B cell (primary cell): ENCODE measurements at regions not wholly inside any gene's neighbourhood (a gene's known extent, or its start where the extent isn't known, plus 50 kb on each side); places are given as distances from the start of the nearest gene placed in this dataset.

Source experiments
- ATAC-seq: fragments of 200-7000 bp; cut with Tn5 transposase; one replicate; pipeline ENCODE4 v1.10.0; 2021; ENCODE audit warnings: low read depth, mild to moderate bottlenecking, moderate number of reproducible peaks, moderate library complexity
- CTCF ChIA-PET: fragments of 350-600 bp; sonication (Branson Sonifier 250); formaldehyde crosslinking; loops from one replicate; lab custom pipeline; 2021; ENCODE audit warnings: antibody characterized with exemption, inconsistent platforms; lab: Charles Lee
- POLR2A ChIA-PET: fragments of 350-600 bp; sonication (Branson Sonifier 250); formaldehyde crosslinking; loops from one replicate; lab custom pipeline; 2021; ENCODE audit warnings: antibody characterized with exemption; lab: Charles Lee
- DNase-seq: peaks from one replicate; pipeline ENCODE4 v3.0.0; 2013
- H2AFZ ChIP-seq: 2 replicates; pipeline ENCODE4 v1.6.1; 2012; ENCODE audit warnings: mild to moderate bottlenecking, low read depth, low read length; ENCODE audit not compliant: insufficient read depth, poor library complexity, severe bottlenecking
- H3K27ac ChIP-seq, 2 donors: 1 replicate in 1 of 2; 2 replicates in 1 of 2; pipeline ENCODE4 v1.5.1; 2012 to 2013; ENCODE audit warnings: low read length in 2 of 2, mild to moderate bottlenecking in 2 of 2, moderate library complexity in 1 of 2
- H3K27me3 ChIP-seq, 4 experiments: fragments of 200-600 bp in 1 of 4; sonication (generic) in 1 of 4; replicated peaks in 1 of 4; 1 replicate in 2 of 4; 2 replicates in 2 of 4; pipeline versions ENCODE4 v1.6.1 to v1.7.0; 2013 to 2016; ENCODE audit warnings: low read length in 3 of 4, mild to moderate bottlenecking in 2 of 4, mixed read lengths in 1 of 4, moderate library complexity in 1 of 4; ENCODE audit not compliant: insufficient read depth in 4 of 4, control insufficient read depth in 3 of 4; ENCODE audit errors: control extremely low read depth in 1 of 4
- H3K36me3 ChIP-seq, 2 experiments: replicated peaks in 1 of 2; 1 replicate in 1 of 2; 2 replicates in 1 of 2; pipeline versions ENCODE4 v1.6.1 to v1.7.1; 2013; ENCODE audit warnings: low read length in 1 of 2; ENCODE audit not compliant: insufficient read depth in 2 of 2, control insufficient read depth in 1 of 2; ENCODE audit errors: control extremely low read depth in 1 of 2, extremely low read depth in 1 of 2
- H3K4me1 ChIP-seq, 2 donors: fragments of 200-600 bp in 1 of 2; sonication (generic) in 1 of 2; 1 replicate in 1 of 2; 2 replicates in 1 of 2; pipeline versions ENCODE4 v1.5.1 to v1.6.1; 2013 to 2017; ENCODE audit warnings: low read length in 2 of 2; ENCODE audit not compliant: control insufficient read depth in 2 of 2, insufficient read depth in 2 of 2
- H3K4me2 ChIP-seq: replicated peaks from 2 replicates; pipeline ENCODE3; 2012; ENCODE audit warnings: mild to moderate bottlenecking, low read depth, low read length; ENCODE audit not compliant: poor library complexity, severe bottlenecking
- H3K4me3 ChIP-seq, 5 experiments: fragments of 200-600 bp in 1 of 5; sonication (generic) in 1 of 5; 1 replicate in 3 of 5; 2 replicates in 2 of 5; pipeline versions ENCODE4 v1.5.1 to v1.7.0; 2011 to 2016; ENCODE audit warnings: low read length in 4 of 5, mild to moderate bottlenecking in 4 of 5, low read depth in 2 of 5, control low read depth in 1 of 5, moderate library complexity in 1 of 5; ENCODE audit not compliant: insufficient read depth in 1 of 5; ENCODE audit errors: control extremely low read depth in 1 of 5, extremely low read depth in 1 of 5
- H3K79me2 ChIP-seq: fragments of 200-600 bp; sonication (generic); one replicate; pipeline ENCODE4 v1.6.0; 2016; ENCODE audit warnings: low read length; ENCODE audit not compliant: control insufficient read depth, insufficient read depth
- H3K9ac ChIP-seq: fragments of 200-600 bp; sonication (generic); 2 replicates; pipeline ENCODE4 v1.6.1; 2017; ENCODE audit warnings: mild to moderate bottlenecking, low read length, moderate library complexity
- H3K9me3 ChIP-seq, 3 donors: one replicate each; pipeline versions ENCODE4 v1.6.1 to v1.7.1; 2013; ENCODE audit warnings: low read length in 2 of 3; ENCODE audit not compliant: control insufficient read depth in 2 of 3, insufficient read depth in 1 of 3; ENCODE audit errors: control extremely low read depth in 1 of 3
- H4K20me1 ChIP-seq: 2 replicates; pipeline ENCODE4 v1.6.0; 2012; ENCODE audit warnings: mild to moderate bottlenecking, low read length; ENCODE audit not compliant: insufficient read depth, control insufficient read depth, poor library complexity, severe bottlenecking
- H3K27ac Mint-ChIP-seq: one replicate; pipeline ENCODE4 v1.8.0; 2021; ENCODE audit warnings: mixed read lengths
- H3K27me3 Mint-ChIP-seq: one replicate; pipeline ENCODE4 v1.8.0; 2021; ENCODE audit warnings: mixed read lengths
- H3K4me1 Mint-ChIP-seq: one replicate; pipeline ENCODE4 v1.8.0; 2021; ENCODE audit warnings: mixed read lengths
- H3K4me3 Mint-ChIP-seq: one replicate; pipeline ENCODE4 v1.8.0; 2021; ENCODE audit warnings: mixed read lengths
- H3K9me3 Mint-ChIP-seq: one replicate; pipeline ENCODE4 v1.8.0; 2022; ENCODE audit warnings: mixed read lengths; ENCODE audit not compliant: insufficient read depth
- EZH2 ChIP-seq: IDR thresholded peaks from 2 replicates; pipeline ENCODE4 v1.6.1; 2012; ENCODE audit warnings: borderline replicate concordance, low read depth, mild to moderate bottlenecking, moderate library complexity, low read length; ENCODE audit not compliant: insufficient read depth, poor library complexity, severe bottlenecking
- WGBS: methylation state at CpG from one replicate; pipeline ENCODE4 v1.1.5; 2013; ENCODE audit warnings: missing lambda C conversion rate; ENCODE audit not compliant: insufficient coverage; 5-methylcytosine and 5-hydroxymethylcytosine counted together
- intact Hi-C: fragments of 100-400 bp; cut with micrococcal nuclease; formaldehyde crosslinking; loops from one replicate; pipeline ENCODE4 v1.10.0; 2022
- TF ChIP-seq, protein P1 (sequence below): fragments of 200-600 bp; IDR thresholded peaks from one replicate; pipeline ENCODE4 v1.8.0; 2022; ENCODE audit warnings: antibody characterized with exemption, mild to moderate bottlenecking

DNA sequence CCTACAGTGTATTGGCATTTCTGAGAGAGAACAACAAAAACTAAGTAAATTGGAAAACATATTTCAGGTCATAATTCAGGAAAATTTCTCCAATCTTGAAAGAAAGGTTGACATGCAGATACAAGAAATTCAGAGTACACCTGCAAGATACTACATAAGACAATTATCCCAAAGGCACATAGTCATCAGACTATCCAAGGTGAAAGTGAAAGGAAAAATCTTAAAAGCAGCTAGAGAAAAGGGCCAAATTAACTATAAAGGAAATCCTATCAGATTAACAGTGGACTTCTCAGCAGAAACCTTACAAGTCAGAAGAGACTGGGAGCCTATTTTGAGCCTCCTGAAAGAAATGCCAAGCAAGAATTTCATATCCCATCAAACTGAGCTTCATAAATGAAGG, 449.0 kb upstream of the MMADHC start:
- ATAC-seq: no peak
- intact Hi-C loops: no loop called here

DNA sequence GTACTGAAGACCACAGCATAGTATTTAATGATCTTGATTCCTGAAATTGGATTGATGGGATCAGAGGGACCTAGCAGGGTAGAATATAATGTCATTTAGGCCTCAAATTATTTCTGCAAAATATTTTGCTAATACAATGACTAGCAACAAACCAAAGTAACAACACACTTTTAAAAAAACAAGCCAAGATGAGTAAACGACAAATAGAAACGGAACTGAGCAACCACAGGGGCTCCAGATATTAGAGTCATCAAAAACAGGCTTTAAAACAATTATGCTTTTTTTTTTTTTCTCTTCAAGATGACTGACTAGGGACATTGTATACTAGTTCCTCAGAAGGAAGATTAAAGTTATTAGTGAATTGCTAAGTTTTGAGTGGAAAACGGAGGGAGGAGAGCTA, 447.1 kb upstream of the MMADHC start:
- Mint-ChIP-seq H3K27me3 (no peaks in the 10 kb centered on the region), H3K9me3 (peaks cover 2% of the 10 kb centered on the region), H3K27ac (no peak overlapping the region), H3K4me1 (no peaks in the 10 kb centered on the region), H3K4me3 (no peak overlapping the region)
- Histone ChIP-seq H3K4me3 (no peak overlapping the region), H3K9me3 (peaks cover 0 to 6% (median 0%) of the 10 kb centered on the region in 3 donors), H3K79me2 (no peaks in the 10 kb centered on the region), H2AFZ (no peak overlapping the region), H3K36me3 (no peaks in the 10 kb centered on the region), H3K27ac (no peak overlapping the region), H3K27me3 (no peaks in the 10 kb centered on the region), H4K20me1 (no peaks in the 10 kb centered on the region), H3K4me2 (no peak overlapping the region), H3K9ac (no peak overlapping the region), H3K4me1 (no peaks in the 10 kb centered on the region)
- ChIA-PET POLR2A (no interaction called here), CTCF (no interaction called here)
- ATAC-seq (no peak), DNase-seq (no peak)
- TF ChIP-seq, protein P1, sequence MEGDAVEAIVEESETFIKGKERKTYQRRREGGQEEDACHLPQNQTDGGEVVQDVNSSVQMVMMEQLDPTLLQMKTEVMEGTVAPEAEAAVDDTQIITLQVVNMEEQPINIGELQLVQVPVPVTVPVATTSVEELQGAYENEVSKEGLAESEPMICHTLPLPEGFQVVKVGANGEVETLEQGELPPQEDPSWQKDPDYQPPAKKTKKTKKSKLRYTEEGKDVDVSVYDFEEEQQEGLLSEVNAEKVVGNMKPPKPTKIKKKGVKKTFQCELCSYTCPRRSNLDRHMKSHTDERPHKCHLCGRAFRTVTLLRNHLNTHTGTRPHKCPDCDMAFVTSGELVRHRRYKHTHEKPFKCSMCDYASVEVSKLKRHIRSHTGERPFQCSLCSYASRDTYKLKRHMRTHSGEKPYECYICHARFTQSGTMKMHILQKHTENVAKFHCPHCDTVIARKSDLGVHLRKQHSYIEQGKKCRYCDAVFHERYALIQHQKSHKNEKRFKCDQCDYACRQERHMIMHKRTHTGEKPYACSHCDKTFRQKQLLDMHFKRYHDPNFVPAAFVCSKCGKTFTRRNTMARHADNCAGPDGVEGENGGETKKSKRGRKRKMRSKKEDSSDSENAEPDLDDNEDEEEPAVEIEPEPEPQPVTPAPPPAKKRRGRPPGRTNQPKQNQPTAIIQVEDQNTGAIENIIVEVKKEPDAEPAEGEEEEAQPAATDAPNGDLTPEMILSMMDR: no peak
- no peak for TF ChIP-seq EZH2
- 65% methylated on average over 3 of the region's 3 CpGs for WGBS
- intact Hi-C loops: no loop called here

More for the DNA sequence above, 449.0 kb upstream of the MMADHC start:
- Histone ChIP-seq H3K27me3 (no peaks in the 10 kb centered on the region), H3K4me2 (no peak overlapping the region), H3K4me1 (no peaks in the 10 kb centered on the region), H4K20me1 (no peaks in the 10 kb centered on the region), H2AFZ (no peak overlapping the region), H3K9me3 (peaks cover 0 to 6% (median 0%) of the 10 kb centered on the region in 3 donors), H3K27ac (no peak overlapping the region), H3K36me3 (no peaks in the 10 kb centered on the region), H3K4me3 (no peak overlapping the region), H3K79me2 (no peaks in the 10 kb centered on the region), H3K9ac (no peak overlapping the region)
- TF ChIP-seq, protein P1: no peak
- no peak for TF ChIP-seq EZH2
- Mint-ChIP-seq H3K9me3 (no peaks in the 10 kb centered on the region), H3K4me1 (no peaks in the 10 kb centered on the region), H3K27me3 (no peaks in the 10 kb centered on the region), H3K4me3 (no peak overlapping the region), H3K27ac (no peak overlapping the region)
- no peak for DNase-seq
- CTCF ChIA-PET: no interaction called here
- POLR2A ChIA-PET: no interaction called here
